Skeletal muscle satellite cell (primary cell): ENCODE measurements at regions not wholly inside any gene's neighbourhood (a gene's known extent, or its start where the extent isn't known, plus 50 kb on each side); places are given as distances from the start of the nearest gene placed in this dataset.

Experiments
- H3K27me3 ChIP-seq: 2 replicates; pipeline ENCODE4 v1.7.0; 2013; ENCODE audit warnings: low read length; ENCODE audit not compliant: control insufficient read depth, insufficient read depth
- H3K36me3 ChIP-seq: 2 replicates; pipeline ENCODE4 v1.7.0; 2013; ENCODE audit warnings: mild to moderate bottlenecking, control low read depth, low read length; ENCODE audit not compliant: insufficient read depth
- H3K4me1 ChIP-seq: 2 replicates; pipeline ENCODE4 v1.7.0; 2013; ENCODE audit warnings: low read length; ENCODE audit not compliant: control insufficient read depth, insufficient read depth
- H3K4me2 ChIP-seq: 2 replicates; pipeline ENCODE4 v1.7.0; 2013; ENCODE audit warnings: mild to moderate bottlenecking, low read length
- H3K4me3 ChIP-seq: 2 replicates; pipeline ENCODE4 v1.7.0; 2013; ENCODE audit warnings: low read length
- H3K9ac ChIP-seq: 2 replicates; pipeline ENCODE4 v1.7.0; 2013; ENCODE audit warnings: mild to moderate bottlenecking, low read depth, low read length, moderate library complexity
- H3K9me3 ChIP-seq: replicated peaks from 2 replicates; pipeline ENCODE4 v1.7.0; 2013; ENCODE audit warnings: mild to moderate bottlenecking, control low read depth, low read length

GRCh38 chr5:4420177-4420576 lies 720.0 kb upstream of the ADAMTS16 start:
- peaks cover 15% of the 10 kb centered on the region for H3K9me3 ChIP-seq
- H3K4me3 ChIP-seq = no peak overlapping the region
- no peaks in the 10 kb centered on the region for H3K36me3 ChIP-seq
- no peak overlapping the region for H3K9ac ChIP-seq
- no peak overlapping the region for H3K4me2 ChIP-seq
- no peaks in the 10 kb centered on the region for H3K4me1 ChIP-seq
- H3K27me3 ChIP-seq = no peaks in the 10 kb centered on the region

- no peak overlapping the region for H3K9ac ChIP-seq
- no peak overlapping the region for H3K4me3 ChIP-seq
- no peaks in the 10 kb centered on the region for H3K27me3 ChIP-seq
- H3K4me2 ChIP-seq = no peak overlapping the region
- H3K9me3 ChIP-seq = peaks cover 15% of the 10 kb centered on the region
- H3K4me1 ChIP-seq = no peaks in the 10 kb centered on the region
- H3K36me3 ChIP-seq = no peaks in the 10 kb centered on the region
Observed at GRCh38 chr5:4420681-4421080, 719.4 kb upstream of the ADAMTS16 start.

- no peaks in the 10 kb centered on the region for H3K36me3 ChIP-seq
- H3K4me3 ChIP-seq = no peak overlapping the region
- no peak overlapping the region for H3K9ac ChIP-seq
- H3K4me2 ChIP-seq = no peak overlapping the region
- no peaks in the 10 kb centered on the region for H3K4me1 ChIP-seq
- no peaks in the 10 kb centered on the region for H3K27me3 ChIP-seq
- H3K9me3 ChIP-seq = peaks cover 11% of the 10 kb centered on the region
Observed at GRCh38 chr5:4422247-4422646, 717.9 kb upstream of the ADAMTS16 start.

GRCh38 chr5:4424895-4425294 lies 715.2 kb upstream of the ADAMTS16 start:
- Histone ChIP-seq H3K4me3 (no peak overlapping the region), H3K9ac (no peak overlapping the region), H3K36me3 (no peaks in the 10 kb centered on the region), H3K4me1 (no peaks in the 10 kb centered on the region), H3K4me2 (no peak overlapping the region), H3K9me3 (peaks cover 8% of the 10 kb centered on the region), H3K27me3 (no peaks in the 10 kb centered on the region)

- no peak overlapping the region for H3K4me3 ChIP-seq
- H3K9me3 ChIP-seq = peaks cover 7% of the 10 kb centered on the region
- no peak overlapping the region for H3K9ac ChIP-seq
- H3K36me3 ChIP-seq = no peaks in the 10 kb centered on the region
- no peaks in the 10 kb centered on the region for H3K27me3 ChIP-seq
- H3K4me2 ChIP-seq = no peak overlapping the region
- no peaks in the 10 kb centered on the region for H3K4me1 ChIP-seq
Observed at GRCh38 chr5:4440536-4440935, 699.6 kb upstream of the ADAMTS16 start.

GRCh38 chr5:4442221-4442620 lies 697.9 kb upstream of the ADAMTS16 start:
- Histone ChIP-seq H3K36me3 (no peaks in the 10 kb centered on the region), H3K27me3 (no peaks in the 10 kb centered on the region), H3K9ac (no peak overlapping the region), H3K4me3 (no peak overlapping the region), H3K4me2 (no peak overlapping the region), H3K4me1 (no peaks in the 10 kb centered on the region), H3K9me3 (peaks cover 6% of the 10 kb centered on the region)

GRCh38 chr5:4447657-4448056 lies 692.5 kb upstream of the ADAMTS16 start:
- H3K4me2 ChIP-seq = no peak overlapping the region
- H3K9ac ChIP-seq = no peak overlapping the region
- no peaks in the 10 kb centered on the region for H3K4me1 ChIP-seq
- no peaks in the 10 kb centered on the region for H3K36me3 ChIP-seq
- no peaks in the 10 kb centered on the region for H3K9me3 ChIP-seq
- no peak overlapping the region for H3K4me3 ChIP-seq
- H3K27me3 ChIP-seq = no peaks in the 10 kb centered on the region

GRCh38 chr5:4453655-4454054 lies 686.5 kb upstream of the ADAMTS16 start:
- Histone ChIP-seq H3K9ac (no peak overlapping the region), H3K4me1 (no peaks in the 10 kb centered on the region), H3K4me3 (no peak overlapping the region), H3K27me3 (no peaks in the 10 kb centered on the region), H3K36me3 (no peaks in the 10 kb centered on the region), H3K4me2 (no peak overlapping the region), H3K9me3 (peaks cover 7% of the 10 kb centered on the region)

GRCh38 chr5:4479426-4479825 lies 660.7 kb upstream of the ADAMTS16 start:
- Histone ChIP-seq H3K9me3 (peaks cover 15% of the 10 kb centered on the region), H3K9ac (no peak overlapping the region), H3K36me3 (no peaks in the 10 kb centered on the region), H3K27me3 (no peaks in the 10 kb centered on the region), H3K4me1 (no peaks in the 10 kb centered on the region), H3K4me3 (no peak overlapping the region), H3K4me2 (no peak overlapping the region)

GRCh38 chr5:4480528-4481349 lies 659.4 kb upstream of the ADAMTS16 start:
- Histone ChIP-seq H3K27me3 (no peaks in the 10 kb centered on the region), H3K4me2 (no peak overlapping the region), H3K9ac (no peak overlapping the region), H3K4me3 (no peak overlapping the region), H3K9me3 (peaks cover 15% of the 10 kb centered on the region), H3K36me3 (no peaks in the 10 kb centered on the region), H3K4me1 (no peaks in the 10 kb centered on the region)

- Histone ChIP-seq H3K4me3 (no peak overlapping the region), H3K4me1 (no peaks in the 10 kb centered on the region), H3K27me3 (no peaks in the 10 kb centered on the region), H3K9me3 (peaks cover 8% of the 10 kb centered on the region), H3K9ac (no peak overlapping the region), H3K36me3 (no peaks in the 10 kb centered on the region), H3K4me2 (no peak overlapping the region)
Observed at GRCh38 chr5:4487581-4487980, 652.5 kb upstream of the ADAMTS16 start.

GRCh38 chr5:4511996-4512656 lies 628.0 kb upstream of the ADAMTS16 start:
- no peaks in the 10 kb centered on the region for H3K27me3 ChIP-seq
- no peak overlapping the region for H3K4me2 ChIP-seq
- no peak overlapping the region for H3K9ac ChIP-seq
- peaks cover 14% of the 10 kb centered on the region for H3K9me3 ChIP-seq
- no peaks in the 10 kb centered on the region for H3K4me1 ChIP-seq
- no peaks in the 10 kb centered on the region for H3K36me3 ChIP-seq
- no peak overlapping the region for H3K4me3 ChIP-seq
